ENCODE measurements at regions not wholly inside any gene's neighbourhood (a gene's known extent, or its start where the extent isn't known, plus 50 kb on each side); places are given as distances from the start of the nearest gene placed in this dataset.

DNA sequence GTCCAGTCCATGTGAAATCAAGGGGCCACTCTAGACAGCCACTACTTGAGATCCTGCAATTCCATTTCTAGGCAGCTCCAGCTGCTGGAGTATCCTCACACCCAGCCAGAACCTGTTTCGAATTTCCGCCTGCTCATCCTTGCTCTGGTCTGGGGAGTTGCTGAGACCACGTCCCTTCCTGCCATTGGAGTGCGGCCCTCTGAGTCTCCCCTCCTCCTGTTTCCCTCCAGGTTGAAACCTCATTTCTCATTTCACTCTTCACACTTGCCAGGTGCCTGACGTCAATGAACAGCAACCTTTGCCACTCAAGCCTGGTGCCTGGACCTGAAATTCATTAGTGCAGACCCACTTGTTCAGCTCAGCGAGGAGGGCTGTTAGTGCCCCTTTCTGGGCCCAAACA, 307.5 kb upstream of the SHH start:
- DNase-seq: no peak

DNA sequence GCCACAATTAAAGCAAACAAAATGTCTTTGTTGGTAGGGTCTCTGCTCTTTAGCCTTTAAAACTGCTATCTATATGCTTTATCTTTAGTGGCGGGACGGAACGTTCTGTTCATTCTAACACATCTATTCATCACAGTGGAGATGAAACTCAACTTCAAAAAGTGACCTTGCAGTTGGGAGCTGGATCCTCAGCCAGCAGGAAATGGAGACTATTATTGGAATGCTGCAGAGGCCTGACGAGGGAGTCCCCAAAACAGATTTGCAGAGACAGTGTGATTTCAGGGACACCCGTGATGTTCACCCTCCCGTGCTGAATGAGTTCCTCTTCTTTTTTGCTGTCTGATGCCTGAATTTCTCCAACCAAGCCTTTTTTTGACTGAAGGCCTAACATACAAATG, 306.0 kb upstream of the SHH start:
- DNase-seq: peak; percentile 2

DNA sequence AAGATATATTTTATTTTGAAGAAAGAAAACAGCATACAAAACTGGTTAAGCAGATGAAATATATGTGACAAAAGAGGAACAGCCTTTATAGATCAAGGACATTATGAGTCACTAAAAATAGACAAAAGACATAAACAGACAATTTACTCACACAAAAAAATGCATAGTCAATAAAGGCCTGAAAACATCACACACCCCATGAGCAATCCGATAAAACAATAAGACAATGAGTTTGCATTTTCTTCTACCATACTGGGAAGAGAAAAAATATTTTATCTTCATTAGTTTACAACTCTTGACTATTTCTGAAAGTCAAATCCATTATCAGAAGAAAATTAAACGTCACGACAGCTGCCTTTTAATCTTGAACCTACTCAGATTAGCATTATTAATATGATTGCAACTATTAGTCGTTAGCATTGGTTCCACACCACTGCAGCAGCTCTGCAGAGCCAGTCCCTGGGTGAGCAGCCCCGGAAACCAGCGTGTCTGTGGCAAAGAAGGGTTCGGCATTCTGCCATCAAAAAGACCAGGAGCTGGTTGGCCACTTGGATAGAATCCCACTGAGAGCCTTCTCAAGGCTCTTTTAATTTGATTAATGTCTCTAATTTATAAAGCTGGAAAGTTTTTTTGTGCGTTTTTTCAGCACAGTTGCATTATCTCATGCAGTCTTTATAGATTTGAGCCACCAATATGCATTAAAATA, 305.4 kb upstream of the SHH start:
- no peak for DNase-seq

DNA sequence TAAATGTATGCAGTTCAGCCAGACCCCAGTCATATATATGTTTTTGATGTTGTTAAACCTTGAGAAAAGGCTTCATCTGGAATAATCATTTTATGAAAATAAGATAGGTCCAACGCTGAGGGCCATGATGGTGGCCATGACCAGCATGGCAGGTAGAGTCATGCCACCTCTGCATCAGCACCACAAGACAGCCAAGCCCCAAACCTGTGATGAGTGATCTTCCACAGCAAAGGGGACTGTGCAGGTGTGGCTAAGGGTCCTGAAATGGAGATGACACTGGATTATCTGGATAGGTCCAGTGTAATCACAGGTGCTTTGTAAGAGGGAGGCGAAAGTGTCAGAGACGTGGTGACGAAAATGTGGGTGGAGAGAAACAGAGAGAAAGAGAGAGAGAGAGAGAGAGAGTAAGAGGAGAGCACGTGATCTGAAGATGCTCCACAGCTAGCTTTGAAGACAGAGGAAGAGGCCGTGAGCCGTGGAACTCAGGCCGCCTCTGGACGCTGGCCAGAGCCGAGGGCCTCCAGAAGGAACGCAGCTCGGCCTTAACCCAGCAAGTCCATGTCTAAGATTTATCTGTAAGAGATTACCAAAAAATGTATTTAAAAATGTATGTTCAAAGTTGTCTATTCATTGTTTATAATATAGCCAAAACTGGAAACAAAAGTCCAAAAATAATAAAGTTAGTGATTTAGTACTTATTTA, 304.4 kb upstream of the SHH start:
- peak; percentile 6 for DNase-seq

DNA sequence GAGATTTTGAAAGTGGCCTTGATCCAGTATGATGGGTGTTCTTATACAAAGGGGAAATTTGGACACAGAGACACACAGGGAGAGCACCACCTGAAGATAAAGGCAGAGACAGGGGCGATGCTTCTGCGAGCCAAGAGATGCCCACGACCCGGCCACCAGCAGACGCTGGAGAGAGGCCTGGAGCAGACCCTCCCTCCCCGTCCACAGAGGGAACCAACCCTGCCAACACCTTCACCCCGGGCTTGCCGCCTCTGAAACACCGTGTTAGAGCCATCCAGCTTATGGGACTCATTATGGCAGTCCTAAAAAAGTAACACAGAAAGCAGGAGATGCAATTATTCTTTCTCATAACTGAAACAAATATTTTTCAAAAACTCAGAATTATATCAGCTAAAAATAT, 303.3 kb upstream of the SHH start:
- DNase-seq: no peak

DNA sequence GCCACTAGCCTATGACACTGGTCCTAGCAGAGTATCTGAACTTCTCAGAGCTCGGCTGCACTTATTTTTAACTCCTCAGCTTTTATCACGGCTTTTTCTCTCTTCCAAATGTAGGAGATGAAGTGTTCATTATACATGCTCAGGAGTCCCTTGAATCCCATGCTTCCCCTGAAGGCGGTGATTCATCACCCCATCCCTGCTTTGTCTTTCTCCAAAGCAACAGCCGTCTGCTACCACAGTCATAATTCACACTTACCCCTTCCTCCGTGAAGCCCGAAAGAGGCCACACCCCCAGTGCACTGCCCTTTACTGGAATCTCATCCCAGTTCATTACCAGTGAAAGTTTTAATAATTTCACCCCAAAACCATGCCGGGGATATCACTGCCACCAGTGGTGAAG, 301.5 kb upstream of the SHH start:
- DNase-seq: no peak

DNA sequence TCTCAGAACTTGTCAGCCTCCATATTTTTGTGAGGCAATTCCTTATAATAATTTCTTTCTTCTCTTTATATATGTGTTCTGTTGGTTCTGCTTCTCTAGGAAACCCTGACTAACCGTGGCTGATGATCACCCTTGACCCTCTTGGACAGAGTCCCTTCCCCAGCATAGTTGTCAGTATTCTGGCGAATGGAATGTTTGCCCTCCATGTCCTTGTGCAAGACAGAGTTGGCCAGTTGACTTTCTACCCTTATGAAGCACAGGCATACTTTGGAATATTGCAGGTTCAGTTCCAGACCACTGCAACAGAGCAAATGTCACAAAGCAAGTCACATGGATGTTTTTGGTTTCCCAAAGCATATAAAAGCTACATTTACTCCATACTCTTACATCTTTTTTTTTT, 297.7 kb upstream of the SHH start:
- DNase-seq: no peak

DNA sequence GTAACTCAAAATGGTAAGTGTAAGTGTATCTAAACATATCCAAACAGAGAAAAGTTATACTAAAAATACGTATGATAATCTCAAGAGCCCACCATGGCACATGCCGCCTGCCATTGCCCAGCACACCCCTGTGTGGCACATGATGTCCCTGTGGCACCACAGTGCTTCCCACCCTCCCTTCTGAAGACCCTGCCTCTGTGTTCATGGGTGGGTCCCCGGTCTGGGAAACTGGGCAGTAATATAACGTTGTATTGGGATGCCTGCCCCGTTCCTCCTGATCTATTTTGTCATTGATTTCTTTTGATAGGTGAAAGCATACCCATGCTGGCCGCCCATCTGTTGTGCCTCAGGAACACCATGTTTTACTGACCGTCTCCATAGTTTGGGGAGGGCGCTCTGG, 296.8 kb upstream of the SHH start:
- no peak for DNase-seq

DNA sequence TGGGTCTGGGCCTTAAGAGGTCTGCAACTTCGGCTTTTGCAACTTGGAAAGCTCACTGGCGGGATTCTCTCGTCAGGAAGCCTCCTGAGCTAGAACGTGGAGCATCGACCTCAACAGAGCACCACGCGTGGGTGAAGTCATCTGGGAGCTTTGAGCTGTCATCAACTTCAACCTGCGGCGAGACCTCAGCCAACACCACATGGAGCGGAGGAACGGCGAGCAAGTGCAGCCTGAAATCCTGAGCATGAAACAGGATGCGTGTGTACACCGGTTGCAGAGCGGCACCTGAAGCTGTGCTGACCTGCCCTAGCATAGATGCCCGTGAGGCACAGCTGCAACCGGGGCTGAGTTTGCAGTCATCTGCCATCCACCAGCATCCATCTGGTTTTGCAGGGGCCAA, 295.7 kb upstream of the SHH start:
- no peak for DNase-seq

DNA sequence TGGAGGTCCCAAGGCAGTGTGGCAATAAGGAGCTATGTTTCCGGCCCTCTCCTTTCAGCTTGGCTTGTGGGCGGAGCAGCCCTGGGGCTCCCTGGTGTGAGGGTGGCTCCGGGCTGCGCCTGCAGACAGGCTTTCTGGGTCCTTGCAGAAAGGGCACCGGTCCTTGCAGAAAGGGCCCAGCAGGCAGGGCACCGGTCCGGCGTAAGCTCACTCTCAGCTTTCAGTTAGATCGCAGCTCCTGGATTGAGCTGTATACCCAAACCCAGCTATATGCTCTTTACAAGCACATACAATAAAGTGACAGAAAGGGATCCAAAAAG, 293.8 kb upstream of the SHH start:
- no peak for DNase-seq

DNA sequence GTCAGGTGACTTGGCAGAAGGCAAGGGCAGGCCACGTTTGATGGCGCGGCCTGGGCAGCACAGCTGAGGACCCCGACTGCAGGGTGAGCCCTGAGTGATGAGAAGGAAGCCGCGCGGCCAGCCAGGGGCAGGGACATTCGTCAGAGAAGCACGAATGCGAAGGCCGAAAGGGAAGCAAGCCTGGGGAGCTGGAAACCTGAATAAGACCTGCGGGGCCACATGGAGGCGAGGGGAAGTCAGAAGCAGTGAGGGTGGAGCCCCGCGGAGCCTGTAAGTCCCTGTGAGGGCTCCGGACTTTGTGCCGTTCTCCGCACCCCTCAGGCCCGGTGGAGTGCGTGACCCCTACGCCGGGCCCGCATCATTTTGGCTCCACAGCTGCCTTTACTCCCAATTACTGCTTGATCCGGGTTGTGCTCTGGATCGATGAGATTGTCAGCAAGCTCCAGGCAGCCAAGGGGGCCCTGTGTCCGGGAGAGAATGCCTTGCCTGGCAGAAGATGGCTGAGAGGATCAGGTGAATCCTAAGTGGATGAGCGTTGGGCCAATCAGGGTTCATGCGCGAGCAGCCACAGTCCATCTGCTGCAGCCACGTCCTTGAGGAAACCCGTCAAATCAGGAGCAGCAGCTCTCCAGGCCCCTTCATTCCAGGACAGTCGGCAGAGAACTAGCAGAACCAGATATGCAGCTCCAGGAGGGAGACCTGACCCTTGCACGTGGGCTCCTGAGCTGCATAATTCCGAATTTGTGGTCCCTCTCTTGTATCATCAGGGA, 293.3 kb upstream of the SHH start:
- DNase-seq: peak; percentile 36

DNA sequence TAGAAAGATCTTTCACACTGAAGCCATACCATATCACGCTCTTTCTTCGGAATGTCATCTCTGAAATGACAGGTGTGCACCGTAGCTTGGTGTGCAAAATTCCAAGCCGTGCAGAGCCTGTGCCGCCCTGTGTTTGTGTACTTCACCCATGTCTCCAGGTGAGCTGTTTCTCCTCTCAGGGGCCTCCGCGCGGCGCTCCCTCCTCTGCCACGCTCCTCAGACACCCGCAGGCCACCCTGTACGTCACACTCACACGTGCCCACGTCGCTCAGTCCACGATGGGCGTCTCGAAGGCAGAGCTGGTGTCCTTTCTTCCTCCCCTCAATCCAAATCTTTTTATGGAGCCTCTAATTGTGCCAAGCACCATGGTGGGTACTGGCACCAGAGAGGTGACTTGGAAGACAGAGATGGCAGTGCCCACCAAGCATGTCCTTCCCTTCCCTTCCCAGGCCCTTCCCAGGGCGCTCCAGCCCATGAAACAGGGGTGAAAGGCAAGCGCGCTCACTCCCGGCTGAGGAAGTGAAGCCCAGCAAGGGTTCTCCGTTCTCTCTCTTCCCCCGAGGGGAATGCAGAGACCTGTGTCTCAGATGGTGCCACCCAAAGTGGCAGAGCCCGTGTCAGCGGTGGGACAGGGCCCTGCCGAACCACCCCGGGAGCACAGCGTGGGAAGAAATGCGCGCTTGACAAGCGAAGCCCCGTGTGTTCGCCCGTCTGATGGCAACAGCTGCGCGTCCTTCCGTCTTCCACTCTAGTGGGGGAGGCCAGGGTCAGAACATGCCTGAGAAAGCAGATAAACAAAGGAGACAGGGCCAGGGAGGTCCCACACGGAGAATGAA, 292.5 kb upstream of the SHH start:
- DNase-seq: peak; percentile 2

DNA sequence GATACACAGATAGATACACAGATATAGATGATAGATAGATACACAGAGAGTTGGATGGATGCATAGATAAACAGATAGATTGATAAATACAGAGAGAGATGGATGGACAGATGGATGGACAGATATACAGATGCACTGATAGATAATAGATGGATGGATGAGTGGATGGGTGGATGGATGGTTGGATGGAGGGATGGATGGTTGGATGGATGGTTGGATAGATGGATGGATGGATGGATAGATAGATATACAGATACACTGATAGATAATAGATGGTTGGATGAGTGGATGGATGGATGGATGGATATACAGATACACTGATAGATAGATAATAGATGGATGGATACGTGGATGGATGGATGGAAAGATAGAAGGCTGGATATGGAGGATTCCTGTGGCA, 290.0 kb upstream of the SHH start:
- DNase-seq: peak; percentile 4

DNA sequence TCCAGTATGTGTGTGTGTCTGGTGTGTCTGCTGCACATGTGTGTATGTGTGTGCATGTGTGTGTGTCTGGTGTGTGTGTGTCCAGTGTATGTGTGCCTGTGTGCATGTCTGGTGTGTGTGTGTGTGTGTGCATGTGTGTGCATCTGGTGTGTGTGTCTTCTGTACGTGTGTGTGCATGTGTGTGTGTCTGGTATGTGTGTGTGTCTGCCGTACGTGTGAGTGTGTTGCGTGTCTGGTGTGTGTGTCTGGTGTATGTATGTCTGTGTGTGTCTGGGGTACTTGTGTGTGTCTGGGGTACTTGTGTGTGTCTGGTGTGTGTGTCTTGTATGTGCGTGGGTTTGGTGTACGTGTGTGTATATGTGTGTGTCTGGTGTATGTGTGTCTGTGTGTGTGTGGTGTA, 289.1 kb upstream of the SHH start:
- peak; percentile 0 for DNase-seq

DNA sequence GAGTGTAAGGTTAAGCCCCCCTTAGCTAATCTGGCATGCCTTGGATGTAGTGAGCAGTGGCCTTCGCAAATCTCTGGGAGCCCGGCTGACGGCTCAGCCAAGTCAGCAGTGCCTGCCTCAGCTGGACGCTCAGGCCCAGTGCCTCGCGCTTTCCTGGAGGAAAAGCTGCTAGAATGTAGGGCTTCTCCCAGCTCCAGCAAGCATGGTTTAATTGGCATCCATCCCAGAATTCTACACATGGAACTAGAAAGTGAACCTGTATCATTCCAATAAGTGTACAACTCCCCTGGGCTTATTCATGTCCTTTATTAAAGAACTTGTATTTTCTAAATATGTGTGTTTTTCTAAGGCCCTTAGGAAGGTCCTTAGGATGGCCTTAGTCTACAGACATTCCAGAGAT, 287.8 kb upstream of the SHH start:
- DNase-seq: no peak

DNA sequence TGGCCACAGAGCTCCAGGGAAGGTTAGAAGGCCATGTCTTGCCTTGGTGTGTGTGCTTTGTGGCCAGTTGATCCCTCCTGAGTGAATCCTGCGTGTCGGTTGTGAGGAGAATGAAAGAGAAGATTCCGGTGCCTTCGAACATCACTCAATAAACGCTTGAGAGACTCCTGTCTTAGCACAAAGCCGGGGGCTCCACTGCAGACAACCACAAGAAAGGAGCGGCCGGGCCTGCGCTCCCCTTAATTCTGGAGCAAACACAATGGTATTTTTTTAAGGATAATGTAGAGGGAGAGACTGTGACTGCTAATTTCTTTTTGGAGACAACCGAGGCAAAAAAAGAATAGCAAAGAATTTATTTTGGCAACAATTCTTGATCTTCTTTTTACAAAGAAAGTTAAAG, 286.8 kb upstream of the SHH start:
- DNase-seq: peak; percentile 15

DNA sequence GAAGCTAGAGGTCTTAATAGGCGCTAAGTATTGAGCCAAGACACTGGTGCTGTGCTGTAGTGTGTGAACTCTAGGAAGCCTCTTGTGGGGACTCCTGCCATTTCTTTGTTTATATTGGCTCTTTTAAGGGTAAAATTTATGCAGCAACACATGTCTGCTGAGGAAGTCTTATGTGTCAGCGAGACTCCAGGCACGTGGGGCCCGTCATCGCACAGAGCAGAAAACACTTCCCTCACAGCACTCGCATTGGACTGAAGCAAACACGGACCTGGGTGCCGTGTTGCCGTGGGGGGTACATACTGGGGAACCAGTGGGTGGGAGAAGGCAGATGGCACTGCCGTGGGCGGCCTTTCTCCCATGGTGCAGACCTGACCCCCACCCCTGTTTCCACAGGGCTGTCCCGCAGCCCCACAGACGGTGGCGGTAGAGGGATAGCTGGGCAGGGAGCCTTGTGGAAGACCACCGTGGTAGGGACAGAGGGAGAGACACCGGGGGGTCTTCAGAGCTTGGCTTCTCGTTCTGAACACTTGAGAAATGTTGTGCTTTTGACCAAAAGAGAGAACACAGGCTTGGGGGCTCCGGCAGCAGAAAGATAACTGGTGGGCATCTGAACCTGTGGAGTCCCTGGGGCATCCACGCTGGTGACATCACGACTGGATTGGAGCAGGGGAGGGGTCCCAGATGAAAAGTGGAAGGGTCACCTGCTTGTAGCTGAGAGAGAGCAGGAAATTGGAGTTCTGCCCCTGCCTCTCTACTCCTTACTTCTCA, 284.7 kb upstream of the SHH start:
- DNase-seq: peak; percentile 32

DNA sequence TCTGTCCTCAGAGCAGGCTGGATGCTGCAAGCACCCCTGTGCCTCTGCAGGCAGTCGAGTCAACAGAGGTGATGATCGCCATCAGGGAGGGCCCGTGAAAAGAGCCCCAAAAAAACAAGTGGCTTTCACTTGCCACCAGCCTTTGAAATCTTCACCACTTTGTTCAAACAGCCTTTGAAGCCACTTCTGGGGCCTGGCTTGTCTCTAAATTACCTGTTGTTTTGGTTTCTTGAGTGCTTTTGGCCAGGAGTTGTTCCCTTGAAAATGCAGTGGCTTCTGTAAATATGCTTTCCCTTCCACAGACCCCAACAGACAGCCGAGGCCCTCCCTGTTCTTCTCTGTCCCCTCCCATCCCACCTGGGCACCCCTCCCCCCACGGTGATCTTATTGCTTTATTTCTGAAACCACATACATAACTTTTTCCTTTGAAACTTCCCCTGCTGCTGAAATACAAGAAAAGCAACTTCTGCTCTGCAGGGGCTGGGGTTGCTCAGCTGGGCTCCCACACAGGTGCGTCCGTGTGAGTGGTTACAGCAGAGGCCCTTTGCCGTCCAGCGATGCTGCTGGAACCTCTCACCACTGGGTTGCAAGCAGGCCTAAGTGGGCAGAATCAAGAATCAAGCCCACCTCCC, 283.8 kb upstream of the SHH start:
- DNase-seq: peak; percentile 29

DNA sequence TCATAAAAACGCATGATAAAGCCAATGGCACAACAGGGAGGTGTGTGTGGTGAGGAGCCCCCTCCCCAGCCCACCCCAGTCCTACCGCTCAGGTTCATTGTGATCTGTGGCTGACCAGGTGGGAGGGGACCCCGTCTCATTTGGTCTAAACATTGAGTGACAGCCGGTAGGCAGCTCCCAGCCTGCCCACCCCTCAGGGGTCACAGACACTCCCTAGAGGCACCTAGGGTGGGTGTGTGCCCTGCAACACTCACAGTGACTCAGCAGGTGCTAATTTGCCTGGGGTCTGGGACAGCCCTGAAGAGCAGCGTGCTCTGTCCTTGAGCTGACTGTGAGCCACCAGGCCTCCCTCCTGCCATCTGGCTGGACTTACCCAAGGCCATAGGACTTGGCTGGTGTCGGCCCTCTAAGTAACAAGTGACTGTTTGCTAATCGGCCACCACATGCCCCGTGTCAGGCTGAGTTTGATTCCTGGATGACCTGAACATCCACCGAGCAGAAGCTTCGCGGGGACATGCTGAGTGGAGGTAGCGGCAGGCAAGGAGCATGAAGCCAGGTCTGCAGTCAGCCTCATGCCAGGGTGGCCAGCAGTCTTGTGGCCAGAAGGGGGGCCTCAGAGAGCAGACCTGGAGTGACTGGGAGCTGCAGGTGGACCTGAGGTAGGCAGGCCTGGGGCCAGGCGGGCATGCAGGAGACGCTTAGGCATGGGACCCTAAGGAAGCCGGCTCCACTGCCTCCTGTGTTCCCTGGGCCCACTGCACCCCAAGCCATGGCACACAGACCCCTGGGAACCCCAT, 282.3 kb upstream of the SHH start:
- peak; percentile 27 for DNase-seq

DNA sequence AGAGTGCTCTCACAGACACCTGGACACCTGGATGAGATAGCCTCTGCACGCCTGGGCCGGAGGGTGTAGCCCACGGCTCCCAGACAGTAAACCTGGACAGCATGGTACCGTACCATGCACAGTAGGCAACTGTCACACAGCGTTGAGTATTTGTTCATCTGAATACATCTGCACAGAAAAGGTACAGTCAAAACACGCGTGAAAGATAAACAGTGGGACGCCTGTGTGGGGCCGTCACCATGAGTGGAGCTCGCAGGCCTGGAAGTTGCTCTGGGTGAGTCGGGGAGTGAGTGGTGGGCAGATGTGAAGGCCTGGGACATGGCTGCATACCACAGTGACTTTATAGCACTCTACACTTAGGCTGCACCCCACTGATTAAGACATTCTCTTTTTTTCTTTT, 280.0 kb upstream of the SHH start:
- DNase-seq: peak; percentile 6

DNA sequence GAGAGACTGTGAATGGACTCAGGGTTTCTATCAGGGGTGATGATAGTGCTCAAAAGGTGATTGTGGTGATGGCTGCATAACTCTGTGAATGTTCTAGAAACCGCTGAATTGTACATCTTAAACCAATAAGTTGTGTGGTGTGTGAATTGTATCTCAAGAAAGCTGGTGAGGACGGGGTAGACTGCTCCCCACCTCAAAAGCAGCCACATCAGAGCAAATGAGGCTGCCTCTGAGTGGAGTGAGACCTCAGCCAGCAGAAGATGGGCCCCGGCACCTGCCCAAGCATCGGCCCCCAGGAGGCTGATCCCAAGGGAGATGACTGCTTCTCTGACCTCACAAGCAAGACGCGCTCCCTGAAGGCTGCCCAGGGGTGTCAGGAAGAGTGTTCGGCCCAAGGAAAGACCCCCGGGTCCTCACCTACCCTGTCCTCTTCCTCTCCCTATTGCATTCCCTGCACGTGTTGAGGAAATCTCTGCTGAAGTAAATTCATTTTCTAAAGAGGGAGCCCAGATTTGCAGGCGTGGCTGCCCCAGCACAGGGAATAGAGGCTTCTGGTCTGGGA, 279.3 kb upstream of the SHH start:
- no peak for DNase-seq

Measured in right forelimb (tissue), 1 donor.